Renal pelvis (tissue), 1 donor: ENCODE measurements at regions not wholly inside any gene's neighbourhood (a gene's known extent, or its start where the extent isn't known, plus 50 kb on each side); places are given as distances from the start of the nearest gene placed in this dataset.

Experiments used
- DNase-seq: peaks from one replicate; pipeline ENCODE4 v3.0.0-alpha.2; 2013

DNA sequence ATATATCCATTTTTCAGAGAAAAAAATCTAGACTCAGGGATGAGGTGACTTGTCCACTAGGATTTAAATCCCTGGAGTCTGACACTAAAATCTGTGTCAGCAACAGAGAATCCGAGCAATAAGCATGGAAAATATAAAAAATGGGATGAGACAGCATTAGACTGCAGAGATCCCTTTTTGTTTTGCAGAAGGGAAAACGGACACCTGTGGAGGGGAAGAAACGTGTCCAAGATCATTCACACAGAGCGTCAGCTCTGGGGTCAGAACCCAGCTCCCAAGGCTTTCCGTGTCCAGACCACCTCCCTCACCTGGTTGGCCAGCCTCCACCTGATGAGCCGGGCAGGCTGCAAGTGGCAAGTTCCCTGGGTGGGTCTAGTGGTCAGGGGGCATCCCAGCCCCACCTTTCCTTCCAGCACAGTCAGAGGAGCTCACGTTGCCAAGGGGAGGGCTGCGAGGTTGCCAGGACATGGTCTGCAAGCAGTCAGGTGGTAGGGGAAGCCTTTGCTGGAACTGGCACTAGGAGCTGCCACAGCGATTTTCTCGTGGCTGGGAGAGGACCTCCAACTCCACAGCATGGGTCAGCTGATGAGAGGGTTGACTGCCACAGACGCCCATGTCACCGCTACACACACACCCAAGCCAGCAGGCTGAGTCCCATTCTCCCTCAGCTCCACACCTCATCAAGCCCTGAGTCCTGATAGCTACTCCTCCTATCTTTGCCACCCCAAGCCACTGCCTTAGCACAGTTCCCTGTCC is 65.9 kb upstream of the CPLX2 start:
- no peak for DNase-seq

DNA sequence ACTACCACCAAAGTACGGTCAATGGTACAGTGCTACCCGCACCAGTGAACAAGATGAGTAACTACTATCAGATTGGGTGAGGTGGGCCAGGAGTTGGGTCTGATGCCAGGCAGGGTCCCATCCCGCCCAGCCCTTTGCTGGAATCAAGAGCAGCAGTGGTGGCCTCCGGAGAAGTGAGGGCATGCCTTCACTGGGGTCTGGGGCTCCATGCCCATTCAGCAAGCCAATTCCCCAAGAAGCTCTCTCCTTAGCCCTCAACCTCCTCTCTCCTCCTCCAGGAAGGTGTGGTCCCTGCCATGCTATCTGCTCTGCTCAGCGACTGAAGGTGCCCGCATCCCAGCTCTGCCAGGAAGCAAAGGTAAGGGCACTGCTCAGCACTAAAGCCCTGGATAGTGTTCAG is 62.7 kb upstream of the CPLX2 start:
- DNase-seq = no peak

- DNase-seq = peak; percentile 22
These were observed 61.8 kb upstream of the CPLX2 start for GRCh38 chr5:175809531-175810121.

- no peak for DNase-seq
These were observed 60.9 kb upstream of the CPLX2 start for GRCh38 chr5:175810457-175810856.

- DNase-seq = no peak
These were observed 59.8 kb upstream of the CPLX2 start for GRCh38 chr5:175811589-175811988.

DNA sequence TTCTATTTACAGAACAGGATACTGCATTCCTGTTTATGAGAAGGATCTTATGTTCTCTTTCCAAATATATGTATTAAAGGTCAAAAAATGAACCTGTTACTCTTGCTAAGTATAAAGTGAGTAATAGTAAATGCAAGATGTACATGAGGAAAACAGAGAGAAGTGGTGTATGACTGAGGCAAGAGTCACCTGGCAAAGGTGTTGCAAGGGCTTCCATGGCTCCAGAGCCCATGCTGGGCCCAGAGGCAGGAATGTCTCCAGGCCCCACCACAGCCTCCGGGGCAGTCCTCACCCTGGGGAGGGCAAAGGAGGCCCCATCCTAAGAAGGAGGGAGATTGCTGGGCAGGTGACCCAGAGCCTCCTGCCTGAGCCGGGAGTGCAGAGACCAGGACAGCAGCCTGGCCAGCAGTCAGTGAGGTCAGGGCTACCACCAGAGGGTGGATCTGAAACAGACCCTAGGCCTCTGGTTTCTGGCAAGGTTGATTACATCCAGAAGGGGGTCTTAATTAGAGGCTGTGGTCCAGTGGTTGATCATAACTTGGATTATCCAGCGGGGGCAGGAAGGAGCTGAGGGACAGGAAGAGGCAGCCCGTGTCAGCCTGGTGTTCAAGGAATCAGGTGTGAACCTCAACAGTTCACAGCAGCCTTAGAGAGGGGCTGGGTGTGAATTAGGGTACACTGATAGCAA is 57.3 kb upstream of the CPLX2 start:
- DNase-seq = no peak

DNA sequence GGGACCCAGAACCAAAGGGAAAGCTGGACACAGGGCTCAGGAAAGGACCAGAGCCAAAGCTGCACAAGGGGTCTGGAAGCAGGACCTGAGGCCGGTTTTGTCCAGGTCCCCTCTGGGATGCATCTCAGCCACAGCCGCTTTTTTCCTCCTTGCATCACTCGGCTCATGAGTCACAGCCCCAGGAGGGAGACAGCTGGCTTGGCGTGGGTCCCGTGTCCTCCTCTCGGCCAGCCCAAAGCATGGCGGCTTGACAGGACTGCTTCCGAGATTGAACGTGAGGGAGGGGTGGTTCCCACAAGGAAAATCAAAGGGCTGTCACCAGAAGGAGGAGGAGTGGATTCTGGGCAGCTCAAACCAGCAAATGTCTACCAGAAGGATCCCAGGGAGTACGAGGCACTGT is 56.7 kb upstream of the CPLX2 start:
- DNase-seq = no peak

GRCh38 chr5:175815126-175815913 is 56.1 kb upstream of the CPLX2 start:
- DNase-seq = no peak

- DNase-seq = no peak
These were observed 55.0 kb upstream of the CPLX2 start for GRCh38 chr5:175816348-175816747.

DNA sequence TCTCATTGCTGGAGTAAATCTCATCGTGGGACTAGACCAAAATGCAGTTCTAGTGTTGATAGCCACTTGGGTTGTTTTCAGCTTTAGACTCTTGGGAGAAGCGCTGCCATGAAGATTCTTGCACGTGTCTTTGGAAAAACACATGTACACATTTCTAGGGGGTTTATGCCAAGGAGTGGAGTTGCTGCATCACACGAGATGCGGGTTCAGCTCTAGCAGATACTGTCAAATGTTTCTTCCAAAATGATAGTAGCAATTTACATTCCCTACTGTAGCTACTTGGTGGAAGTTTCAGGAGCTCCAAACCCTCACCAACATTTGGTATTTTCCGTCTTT is 52.3 kb upstream of the CPLX2 start:
- DNase-seq = no peak

GRCh38 chr5:175820230-175820629 is 51.1 kb upstream of the CPLX2 start:
- no peak for DNase-seq
